Effector memory CD4-positive, alpha-beta T cell (primary cell): ENCODE measurements at regions not wholly inside any gene's neighbourhood (a gene's known extent, or its start where the extent isn't known, plus 50 kb on each side); places are given as distances from the start of the nearest gene placed in this dataset.

Source experiments
- DNase-seq, 3 donors: peaks; one replicate each; pipeline ENCODE4 v3.0.0-alpha.2; 2020
- H3K27ac ChIP-seq: 2 replicates; pipeline ENCODE4 v1.7.0; 2013; ENCODE audit warnings: mild to moderate bottlenecking, low read length, moderate library complexity; ENCODE audit not compliant: insufficient read depth, poor library complexity, severe bottlenecking
- H3K27me3 ChIP-seq: replicated peaks from 2 replicates; pipeline ENCODE4 v1.7.0; 2013; ENCODE audit warnings: mild to moderate bottlenecking, low read length; ENCODE audit not compliant: insufficient read depth, control insufficient read depth, poor library complexity, severe bottlenecking
- H3K36me3 ChIP-seq: 2 replicates; pipeline ENCODE4 v1.7.0; 2013; ENCODE audit warnings: mild to moderate bottlenecking, low read length, moderate library complexity; ENCODE audit not compliant: control insufficient read depth, insufficient read depth
- H3K4me1 ChIP-seq: 2 replicates; pipeline ENCODE4 v1.7.0; 2013; ENCODE audit warnings: low read length, mild to moderate bottlenecking; ENCODE audit not compliant: control insufficient read depth, insufficient read depth, poor library complexity, severe bottlenecking
- H3K4me3 ChIP-seq: 2 replicates; pipeline ENCODE4 v1.7.0; 2013; ENCODE audit warnings: low read length, low read depth, mild to moderate bottlenecking; ENCODE audit not compliant: insufficient read depth, poor library complexity, severe bottlenecking
- H3K9me3 ChIP-seq: 2 replicates; pipeline ENCODE4 v1.7.0; 2013; ENCODE audit warnings: mild to moderate bottlenecking, low read length, moderate library complexity; ENCODE audit not compliant: control insufficient read depth

DNA sequence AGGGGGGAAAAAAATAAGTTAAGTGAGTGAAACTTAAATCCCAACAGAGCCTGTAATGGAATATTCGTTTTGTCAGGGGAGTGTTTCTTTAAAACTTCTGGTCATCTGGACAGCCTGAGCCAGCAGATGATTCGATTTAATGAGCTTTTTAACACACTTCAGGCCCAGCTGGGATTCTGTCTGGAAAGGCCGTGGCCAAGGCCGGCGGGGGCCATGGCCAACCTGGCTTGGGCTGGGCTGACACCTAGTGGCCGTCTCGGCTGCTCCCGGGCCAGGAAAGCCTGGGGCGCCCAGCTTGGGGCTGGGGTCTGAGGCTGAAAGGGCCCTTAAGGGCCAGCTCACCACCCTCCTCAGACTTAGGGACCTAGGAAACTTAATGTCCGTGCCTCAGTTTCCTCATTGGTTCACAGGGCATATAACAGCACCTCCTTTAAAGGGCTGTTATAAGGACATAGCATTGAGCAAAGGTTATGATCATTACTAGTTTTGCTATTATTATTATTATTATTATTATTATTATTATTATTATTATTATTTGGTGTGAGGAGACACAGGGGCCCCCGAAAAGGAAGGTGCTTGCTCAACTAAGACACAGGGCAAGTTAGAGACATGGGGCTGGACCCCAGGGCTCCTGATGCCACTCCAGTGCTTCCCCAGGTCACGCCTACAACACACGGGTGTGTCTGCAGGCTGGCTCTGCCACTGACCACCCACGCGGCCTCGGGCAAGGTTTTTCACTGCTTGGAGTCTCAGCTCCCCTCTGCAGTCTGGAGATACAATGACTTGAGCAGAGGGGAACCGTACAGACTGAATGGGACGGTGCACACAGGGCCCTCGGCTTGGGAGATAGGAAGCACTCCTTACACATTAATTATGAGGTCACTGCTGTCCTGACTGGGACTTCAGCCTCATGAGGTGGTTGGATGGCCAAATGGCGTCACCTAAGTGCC lies 84.0 kb downstream of the SYNE3 start:
- no peak for DNase-seq
- Histone ChIP-seq H3K4me1 (no peaks in the 10 kb centered on the region), H3K27me3 (no peaks in the 10 kb centered on the region), H3K27ac (no peak overlapping the region), H3K36me3 (peaks cover 82% of the 10 kb centered on the region), H3K4me3 (no peak overlapping the region), H3K9me3 (no peaks in the 10 kb centered on the region)

DNA sequence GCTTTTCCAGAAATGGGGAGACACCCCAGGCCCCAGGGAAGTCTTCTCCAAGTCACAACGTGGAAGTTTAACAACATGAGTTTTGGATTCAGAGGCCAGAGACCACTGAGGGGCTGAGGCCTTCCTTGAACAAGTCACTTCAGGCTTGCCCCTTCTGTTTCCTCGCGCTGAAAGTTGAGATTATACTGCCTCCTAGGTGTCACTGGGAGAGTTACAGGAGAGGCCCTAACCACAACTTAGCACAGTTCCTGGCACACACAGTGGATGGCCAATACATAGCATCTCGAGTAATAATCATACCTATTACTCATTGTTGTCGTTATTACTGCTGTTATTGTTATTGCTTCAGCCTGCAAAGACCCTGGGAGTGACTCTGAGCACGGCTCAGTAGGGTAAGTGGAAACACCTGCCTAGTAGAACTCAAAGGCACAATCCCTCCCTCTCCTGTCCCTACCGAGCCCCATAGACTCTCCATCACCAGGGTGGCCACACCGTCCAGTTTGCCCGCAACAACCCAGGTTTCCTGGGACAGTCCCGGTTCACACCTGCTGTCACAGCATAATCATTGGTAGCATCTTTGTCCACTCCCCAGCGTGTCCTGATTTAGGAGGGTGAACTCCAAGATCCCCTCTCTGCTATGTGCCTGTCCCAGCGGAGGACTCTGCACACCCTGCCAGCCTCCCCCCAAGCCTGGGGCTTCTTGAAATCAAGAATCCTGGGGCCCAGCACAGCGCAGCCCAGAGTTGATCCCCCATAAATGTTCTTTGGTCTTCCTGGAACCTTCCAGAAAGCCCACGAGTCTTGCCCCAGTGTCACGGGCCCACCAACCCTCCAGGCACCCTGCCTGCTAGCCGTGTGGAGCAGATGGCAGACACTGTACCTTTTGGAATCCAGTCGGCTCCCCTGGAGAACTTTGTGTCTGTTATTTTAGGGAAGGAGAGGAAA lies 85.0 kb downstream of the SYNE3 start:
- Histone ChIP-seq H3K9me3 (no peaks in the 10 kb centered on the region), H3K36me3 (peaks cover 73% of the 10 kb centered on the region), H3K27me3 (no peaks in the 10 kb centered on the region), H3K4me3 (no peak overlapping the region), H3K27ac (no peak overlapping the region), H3K4me1 (no peaks in the 10 kb centered on the region)
- DNase-seq, result no peak

- Histone ChIP-seq H3K4me3 (no peak overlapping the region), H3K4me1 (no peaks in the 10 kb centered on the region), H3K27me3 (no peaks in the 10 kb centered on the region), H3K36me3 (peaks cover 67% of the 10 kb centered on the region), H3K9me3 (no peaks in the 10 kb centered on the region), H3K27ac (no peak overlapping the region)
- no peak for DNase-seq
Measured at GRCh38 chr14:95428557-95428956, 87.9 kb downstream of the SYNE3 start.

DNA sequence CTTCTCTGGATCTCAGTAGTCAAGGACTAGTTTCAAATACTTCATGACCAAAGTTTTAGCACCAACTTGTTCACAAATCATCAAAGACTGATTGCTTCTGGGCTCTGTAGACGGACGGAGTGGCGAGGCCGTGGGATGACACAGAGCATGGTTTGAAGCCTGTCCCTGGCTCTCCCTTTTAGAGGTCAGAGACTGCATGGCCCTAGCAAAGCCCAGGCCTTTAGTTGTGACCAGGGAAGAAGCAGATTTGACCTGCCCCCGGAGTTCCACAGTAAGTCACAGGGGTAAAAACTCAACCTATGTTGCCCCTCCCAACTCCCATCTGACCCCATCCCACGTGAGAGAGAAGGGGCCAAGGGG lies 90.4 kb downstream of the SYNE3 start:
- no peak overlapping the region for H3K4me3 ChIP-seq
- H3K27me3 ChIP-seq, result no peaks in the 10 kb centered on the region
- peaks cover 65% of the 10 kb centered on the region for H3K36me3 ChIP-seq
- no peaks in the 10 kb centered on the region for H3K9me3 ChIP-seq
- no peaks in the 10 kb centered on the region for H3K4me1 ChIP-seq
- H3K27ac ChIP-seq, result no peak overlapping the region
- no peak for DNase-seq

DNA sequence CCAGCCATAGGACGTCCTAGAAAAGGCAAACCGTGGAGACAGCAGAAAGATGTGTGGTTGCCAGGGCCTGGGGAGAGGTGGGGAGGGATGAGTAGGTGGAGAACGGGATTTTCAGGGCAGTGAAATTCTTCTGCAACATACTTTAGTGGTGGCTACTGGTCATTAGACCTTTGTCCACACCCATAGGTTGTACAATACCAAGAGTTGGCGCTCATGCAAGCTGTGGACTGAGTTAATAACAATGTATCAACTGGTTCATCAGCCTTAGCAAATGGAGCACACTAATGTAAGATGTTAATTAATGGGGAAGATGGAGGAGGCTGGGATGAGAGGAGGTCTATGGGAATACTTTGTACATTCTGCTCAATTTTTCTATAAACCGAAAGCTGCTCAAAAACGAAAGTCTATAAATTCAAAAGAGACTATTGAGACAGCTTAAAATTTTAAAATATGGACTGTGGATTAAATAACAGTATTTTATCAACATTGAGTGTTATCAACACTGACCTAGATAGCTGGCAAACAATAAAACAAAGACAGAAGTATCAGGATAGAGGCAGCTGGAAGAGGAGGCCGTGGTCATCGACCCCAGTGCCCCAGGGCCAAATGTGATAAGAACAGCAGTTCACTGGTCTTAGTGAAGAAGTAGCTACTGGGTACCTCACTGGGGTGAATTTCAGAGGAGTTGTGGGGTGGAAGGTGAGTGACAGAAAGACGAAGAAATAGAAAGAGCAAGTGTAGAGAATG lies 90.9 kb downstream of the SYNE3 start:
- Histone ChIP-seq H3K27me3 (no peaks in the 10 kb centered on the region), H3K4me1 (no peaks in the 10 kb centered on the region), H3K36me3 (peaks cover 66% of the 10 kb centered on the region), H3K27ac (no peak overlapping the region), H3K9me3 (no peaks in the 10 kb centered on the region), H3K4me3 (no peak overlapping the region)
- no peak for DNase-seq

- H3K36me3 ChIP-seq, result peaks cover 72% of the 10 kb centered on the region
- H3K27me3 ChIP-seq, result no peaks in the 10 kb centered on the region
- H3K4me3 ChIP-seq, result no peak overlapping the region
- no peaks in the 10 kb centered on the region for H3K9me3 ChIP-seq
- no peaks in the 10 kb centered on the region for H3K4me1 ChIP-seq
- H3K27ac ChIP-seq, result no peak overlapping the region
- DNase-seq, result no peak
Measured at GRCh38 chr14:95424529-95424928, 91.9 kb downstream of the SYNE3 start.

DNA sequence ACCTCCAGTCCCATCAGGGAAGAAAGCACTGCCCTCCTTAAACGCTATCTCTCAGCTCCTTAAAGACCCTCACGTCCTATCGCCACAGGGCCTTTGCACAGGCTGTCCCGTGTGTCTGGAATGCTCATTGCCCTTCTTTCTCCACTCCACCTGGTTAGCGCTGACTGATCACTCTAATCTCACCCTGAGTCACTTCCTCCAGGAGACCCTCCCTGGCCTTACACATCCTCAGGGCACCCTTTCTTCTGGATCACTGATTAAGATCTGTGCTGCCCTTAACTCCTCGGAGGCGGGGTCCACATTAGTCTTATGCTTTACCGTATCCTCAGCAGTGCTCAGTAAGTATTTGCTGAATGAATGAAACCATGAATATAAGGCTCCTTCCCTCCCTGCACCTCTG lies 94.7 kb downstream of the SYNE3 start:
- Histone ChIP-seq H3K36me3 (peaks cover 63% of the 10 kb centered on the region), H3K27ac (no peak overlapping the region), H3K9me3 (no peaks in the 10 kb centered on the region), H3K27me3 (no peaks in the 10 kb centered on the region), H3K4me3 (no peak overlapping the region), H3K4me1 (no peaks in the 10 kb centered on the region)
- DNase-seq, result no peak

GRCh38 chr14:95420060-95420459 lies 96.4 kb downstream of the SYNE3 start:
- no peaks in the 10 kb centered on the region for H3K27me3 ChIP-seq
- no peak overlapping the region for H3K27ac ChIP-seq
- peaks cover 62% of the 10 kb centered on the region for H3K36me3 ChIP-seq

GRCh38 chr14:95419569-95419968 lies 96.9 kb downstream of the SYNE3 start:
- Histone ChIP-seq H3K9me3 (no peaks in the 10 kb centered on the region), H3K4me1 (no peaks in the 10 kb centered on the region), H3K27me3 (no peaks in the 10 kb centered on the region), H3K27ac (no peak overlapping the region), H3K4me3 (no peak overlapping the region), H3K36me3 (peaks cover 59% of the 10 kb centered on the region)
- no peak for DNase-seq

More at GRCh38 chr14:95420060-95420459, 96.4 kb downstream of the SYNE3 start:
- no peak overlapping the region for H3K4me3 ChIP-seq
- no peaks in the 10 kb centered on the region for H3K4me1 ChIP-seq
- H3K9me3 ChIP-seq, result no peaks in the 10 kb centered on the region
- no peak for DNase-seq
